Right cardiac atrium (tissue), 5 donors: ENCODE measurements at regions not wholly inside any gene's neighbourhood (a gene's known extent, or its start where the extent isn't known, plus 50 kb on each side); places are given as distances from the start of the nearest gene placed in this dataset.

Source experiments
- ATAC-seq, 2 donors: fragments of 200-7000 bp; cut with Tn5 transposase; one replicate each; pipeline versions ENCODE4 v1.8.0 to v1.9.1; 2020; ENCODE audit warnings: moderate library complexity in 2 of 2, mild to moderate bottlenecking in 1 of 2
- DNase-seq, 3 donors: peaks; one replicate each; pipeline ENCODE4 v3.0.0-alpha.2; 2020
- H3K27ac ChIP-seq: one replicate; pipeline ENCODE4 v1.5.1; 2013; ENCODE audit warnings: mild to moderate bottlenecking, low read length, control low read depth, moderate library complexity
- H3K27me3 ChIP-seq: one replicate; pipeline ENCODE4 v1.6.1; 2013; ENCODE audit not compliant: control insufficient read depth, insufficient read depth
- H3K4me1 ChIP-seq: one replicate; pipeline ENCODE4 v1.6.1; 2013; ENCODE audit warnings: low read length; ENCODE audit not compliant: control insufficient read depth, insufficient read depth
- H3K4me3 ChIP-seq: one replicate; pipeline ENCODE4 v1.5.1; 2013; ENCODE audit warnings: low read length, control low read depth
- H3K9me3 ChIP-seq: one replicate; pipeline ENCODE4 v1.6.1; 2013; ENCODE audit warnings: low read length; ENCODE audit not compliant: control insufficient read depth
- WGBS: extraction: QIAGEN DNeasy Blood & Tissue Kit; methylation state at CpG from one replicate; pipeline ENCODE4 v1.1.7; 2013; 5-methylcytosine and 5-hydroxymethylcytosine counted together
- intact Hi-C, 4 donors: fragments of 100-400 bp; cut with DNase I; formaldehyde crosslinking; loops; one replicate each; pipeline versions ENCODE4 v1.11.0 to v1.14.0; 2022 to 2023
- donor health status: healthy with polysubstance abuse.
- donor health status: DM: no; HTN: yes; CAD: no.
- donor health status: DM: no; HTN: no; CAD: no.
- donor health status: DM: no; HTN: yes; CAD: no; lungs with severe emphysema.
- donor health status: DM: yes; HTN: yes; CAD: no.

- Histone ChIP-seq H3K4me1 (no peaks in the 10 kb centered on the region), H3K4me3 (no peak overlapping the region), H3K9me3 (peaks cover 1% of the 10 kb centered on the region), H3K27ac (no peak overlapping the region), H3K27me3 (no peaks in the 10 kb centered on the region)
- intact Hi-C loops: no loop called here
- WGBS: 88% methylated on average over 2 of the region's 2 CpGs
- DNase-seq (no peak), ATAC-seq (no peak)
Observed at GRCh38 chr5:26034813-26035212, 1003.6 kb downstream of the CDH9 start.

GRCh38 chr5:26031481-26031880, 1006.9 kb downstream of the CDH9 start:
- WGBS: 48% methylated on average over 3 of the region's 3 CpGs
- Histone ChIP-seq H3K4me1 (no peaks in the 10 kb centered on the region), H3K9me3 (peaks cover 1% of the 10 kb centered on the region), H3K27ac (no peak overlapping the region), H3K4me3 (no peak overlapping the region), H3K27me3 (no peaks in the 10 kb centered on the region)
- ATAC-seq (no peak), DNase-seq (no peak)
- intact Hi-C loops: no loop called here

- Histone ChIP-seq H3K9me3 (peaks cover 1% of the 10 kb centered on the region), H3K27ac (no peak overlapping the region), H3K4me3 (no peak overlapping the region), H3K27me3 (no peaks in the 10 kb centered on the region), H3K4me1 (no peaks in the 10 kb centered on the region)
- intact Hi-C loops: no loop called here
- no peak for ATAC-seq
- DNase-seq: no peak
- WGBS: 78% methylated on average over 4 of the region's 4 CpGs
Observed at GRCh38 chr5:26026044-26026443, 1012.3 kb downstream of the CDH9 start.

- Histone ChIP-seq H3K4me3 (no peak overlapping the region), H3K4me1 (no peaks in the 10 kb centered on the region), H3K9me3 (no peaks in the 10 kb centered on the region), H3K27ac (no peak overlapping the region), H3K27me3 (no peaks in the 10 kb centered on the region)
- WGBS: 78% methylated on average over 1 of the region's 1 CpG
- ATAC-seq: no peak
- DNase-seq: no peak
- intact Hi-C loops: no loop called here
Observed at GRCh38 chr5:26024774-26025173, 1013.6 kb downstream of the CDH9 start.

GRCh38 chr5:26023361-26023760, 1015.0 kb downstream of the CDH9 start:
- Histone ChIP-seq H3K4me1 (no peaks in the 10 kb centered on the region), H3K9me3 (no peaks in the 10 kb centered on the region), H3K27ac (no peak overlapping the region), H3K4me3 (no peak overlapping the region), H3K27me3 (no peaks in the 10 kb centered on the region)
- WGBS: 35% methylated on average over 4 of the region's 4 CpGs
- intact Hi-C loops: no loop called here
- DNase-seq (no peak), ATAC-seq (no peak)

- ATAC-seq (no peak), DNase-seq (no peak)
- WGBS: 58% methylated on average over 1 of the region's 1 CpG
- no peak overlapping the region for H3K27ac ChIP-seq
- H3K9me3 ChIP-seq: no peaks in the 10 kb centered on the region
- H3K4me3 ChIP-seq: no peak overlapping the region
- intact Hi-C loops: no loop called here
- no peaks in the 10 kb centered on the region for H3K27me3 ChIP-seq
- no peaks in the 10 kb centered on the region for H3K4me1 ChIP-seq
Observed at GRCh38 chr5:26014206-26014605, 1024.2 kb downstream of the CDH9 start.

GRCh38 chr5:26012078-26012477, 1026.3 kb downstream of the CDH9 start:
- intact Hi-C loops: no loop called here
- Histone ChIP-seq H3K27me3 (no peaks in the 10 kb centered on the region), H3K4me3 (no peak overlapping the region), H3K9me3 (no peaks in the 10 kb centered on the region), H3K27ac (no peak overlapping the region), H3K4me1 (no peaks in the 10 kb centered on the region)
- DNase-seq (no peak), ATAC-seq (no peak)
- WGBS: 65% methylated on average over 1 of the region's 1 CpG

GRCh38 chr5:26009742-26010141, 1028.6 kb downstream of the CDH9 start:
- intact Hi-C loops: no loop called here
- H3K9me3 ChIP-seq: no peaks in the 10 kb centered on the region
- WGBS: 22% methylated on average over 6 of the region's 6 CpGs
- no peak overlapping the region for H3K27ac ChIP-seq
- H3K27me3 ChIP-seq: no peaks in the 10 kb centered on the region
- H3K4me3 ChIP-seq: no peak overlapping the region
- no peak for ATAC-seq
- peak in 1 of 3 donors; percentile 42 for DNase-seq
- no peaks in the 10 kb centered on the region for H3K4me1 ChIP-seq

- H3K4me3 ChIP-seq: no peak overlapping the region
- intact Hi-C loops: no loop called here
- no peaks in the 10 kb centered on the region for H3K4me1 ChIP-seq
- no peak overlapping the region for H3K27ac ChIP-seq
- ATAC-seq (no peak), DNase-seq (no peak)
- H3K9me3 ChIP-seq: no peaks in the 10 kb centered on the region
- H3K27me3 ChIP-seq: no peaks in the 10 kb centered on the region
- WGBS: 48% methylated on average over 3 of the region's 3 CpGs
Observed at GRCh38 chr5:26003966-26004365, 1034.4 kb downstream of the CDH9 start.

GRCh38 chr5:25995209-25995608, 1043.2 kb downstream of the CDH9 start:
- no peak overlapping the region for H3K4me3 ChIP-seq
- H3K27me3 ChIP-seq: no peaks in the 10 kb centered on the region
- WGBS: 78% methylated on average over 2 of the region's 2 CpGs
- H3K4me1 ChIP-seq: no peaks in the 10 kb centered on the region
- H3K27ac ChIP-seq: no peak overlapping the region
- intact Hi-C loops: no loop called here
- ATAC-seq (no peak), DNase-seq (no peak)
- peaks cover 2% of the 10 kb centered on the region for H3K9me3 ChIP-seq

GRCh38 chr5:25993701-25994100, 1044.7 kb downstream of the CDH9 start:
- WGBS: 64% methylated on average over 3 of the region's 3 CpGs

GRCh38 chr5:25991639-25992038, 1046.7 kb downstream of the CDH9 start:
- WGBS: 93% methylated on average over 18 of the region's 18 CpGs
- H3K27ac ChIP-seq: no peak overlapping the region
- DNase-seq: peak in 1 of 3 donors; percentile 24
- no peaks in the 10 kb centered on the region for H3K4me1 ChIP-seq
- intact Hi-C loops: no loop called here
- no peaks in the 10 kb centered on the region for H3K27me3 ChIP-seq
- no peak for ATAC-seq
- no peak overlapping the region for H3K4me3 ChIP-seq
- H3K9me3 ChIP-seq: peaks cover 2% of the 10 kb centered on the region

More at GRCh38 chr5:25993701-25994100, 1044.7 kb downstream of the CDH9 start:
- no peaks in the 10 kb centered on the region for H3K4me1 ChIP-seq
- H3K27ac ChIP-seq: no peak overlapping the region
- intact Hi-C loops: no loop called here
- peaks cover 2% of the 10 kb centered on the region for H3K9me3 ChIP-seq
- ATAC-seq (no peak), DNase-seq (no peak)
- no peaks in the 10 kb centered on the region for H3K27me3 ChIP-seq
- H3K4me3 ChIP-seq: no peak overlapping the region
